Body of pancreas (tissue), 4 donors: ENCODE measurements at regions not wholly inside any gene's neighbourhood (a gene's known extent, or its start where the extent isn't known, plus 50 kb on each side); places are given as distances from the start of the nearest gene placed in this dataset.
"Not testable (repeated sequence)": the region's sequence is repeated elsewhere in the genome, so short reads cannot be mapped to it uniquely, and the experiment has no call there.

Source experiments
- POLR2A ChIP-seq, 3 donors: fragments of 450-650 bp; IDR thresholded peaks; one replicate each; pipeline ENCODE4 v1.6.1; 2016; ENCODE audit warnings: antibody characterized with exemption in 3 of 3, mild to moderate bottlenecking in 2 of 3
- TF ChIP-seq, protein P1 (sequence below), 7 experiments: fragments of 450-650 bp in 4 of 7; fragments of 200-600 bp in 3 of 7; sonication (generic) in 3 of 7; IDR thresholded peaks; one replicate each; pipeline ENCODE4 v1.5.1; 2016 to 2019; ENCODE audit warnings: antibody characterized with exemption in 7 of 7

GRCh38 chr12:9308163-9308562 is 100.0 kb upstream of the PZP start:
- TF ChIP-seq POLR2A (IDR thresholded peaks at IDR 0.05), result not testable (repeated sequence)
- TF ChIP-seq, protein P1, sequence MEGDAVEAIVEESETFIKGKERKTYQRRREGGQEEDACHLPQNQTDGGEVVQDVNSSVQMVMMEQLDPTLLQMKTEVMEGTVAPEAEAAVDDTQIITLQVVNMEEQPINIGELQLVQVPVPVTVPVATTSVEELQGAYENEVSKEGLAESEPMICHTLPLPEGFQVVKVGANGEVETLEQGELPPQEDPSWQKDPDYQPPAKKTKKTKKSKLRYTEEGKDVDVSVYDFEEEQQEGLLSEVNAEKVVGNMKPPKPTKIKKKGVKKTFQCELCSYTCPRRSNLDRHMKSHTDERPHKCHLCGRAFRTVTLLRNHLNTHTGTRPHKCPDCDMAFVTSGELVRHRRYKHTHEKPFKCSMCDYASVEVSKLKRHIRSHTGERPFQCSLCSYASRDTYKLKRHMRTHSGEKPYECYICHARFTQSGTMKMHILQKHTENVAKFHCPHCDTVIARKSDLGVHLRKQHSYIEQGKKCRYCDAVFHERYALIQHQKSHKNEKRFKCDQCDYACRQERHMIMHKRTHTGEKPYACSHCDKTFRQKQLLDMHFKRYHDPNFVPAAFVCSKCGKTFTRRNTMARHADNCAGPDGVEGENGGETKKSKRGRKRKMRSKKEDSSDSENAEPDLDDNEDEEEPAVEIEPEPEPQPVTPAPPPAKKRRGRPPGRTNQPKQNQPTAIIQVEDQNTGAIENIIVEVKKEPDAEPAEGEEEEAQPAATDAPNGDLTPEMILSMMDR (IDR thresholded peaks at IDR 0.05), result not testable (repeated sequence)
